Mesodermal cell (in vitro differentiated cells): ENCODE measurements at regions not wholly inside any gene's neighbourhood (a gene's known extent, or its start where the extent isn't known, plus 50 kb on each side); places are given as distances from the start of the nearest gene placed in this dataset.

ENCODE experiments used
- H3K27ac ChIP-seq: 2 replicates; pipeline ENCODE4 v1.7.0; 2013; ENCODE audit warnings: mild to moderate bottlenecking, low read depth, low read length, moderate library complexity; ENCODE audit not compliant: severe bottlenecking
- H3K36me3 ChIP-seq: 2 replicates; pipeline ENCODE4 v1.7.1; 2013; ENCODE audit warnings: mild to moderate bottlenecking, low read length, moderate library complexity; ENCODE audit not compliant: control insufficient read depth, insufficient read depth
- H3K4me1 ChIP-seq: one replicate; pipeline ENCODE4 v1.7.1; 2013; ENCODE audit warnings: mild to moderate bottlenecking, low read length; ENCODE audit not compliant: insufficient read depth, control insufficient read depth, poor library complexity, severe bottlenecking
- H3K4me3 ChIP-seq: 2 replicates; pipeline ENCODE4 v1.7.0; 2013; ENCODE audit warnings: low read length, control low read depth, mild to moderate bottlenecking; ENCODE audit not compliant: insufficient read depth, poor library complexity, severe bottlenecking; ENCODE audit errors: extremely low read depth
- H3K9me3 ChIP-seq: 2 replicates; pipeline ENCODE4 v1.7.1; 2013; ENCODE audit warnings: mild to moderate bottlenecking, low read length, moderate library complexity; ENCODE audit not compliant: control insufficient read depth
- WGBS, 2 experiments: methylation state at CpG; one replicate each; pipeline ENCODE4 v1.1.5; 2013; ENCODE audit warnings: missing lambda C conversion rate in 2 of 2; ENCODE audit not compliant: insufficient coverage in 2 of 2; 5-methylcytosine and 5-hydroxymethylcytosine counted together

- no peaks in the 10 kb centered on the region for H3K36me3 ChIP-seq
- no peaks in the 10 kb centered on the region for H3K9me3 ChIP-seq
- no peak overlapping the region for H3K27ac ChIP-seq
- no peaks in the 10 kb centered on the region for H3K4me1 ChIP-seq
- 60% methylated on average over 1 of the region's 4 CpGs; no CpG with 5 or more reads in 1 of the 2 experiments for WGBS, 2 experiments
- no peak overlapping the region for H3K4me3 ChIP-seq
Measured at GRCh38 chr10:111916011-111916410, 267.6 kb downstream of the GPAM start.

GRCh38 chr10:111921821-111922220, 261.7 kb downstream of the GPAM start:
- H3K27ac ChIP-seq: no peak overlapping the region
- no peak overlapping the region for H3K4me3 ChIP-seq
- H3K9me3 ChIP-seq: no peaks in the 10 kb centered on the region
- no CpG with 5 or more reads among the region's 2 CpGs for WGBS, 2 experiments
- H3K36me3 ChIP-seq: no peaks in the 10 kb centered on the region
- H3K4me1 ChIP-seq: no peaks in the 10 kb centered on the region

GRCh38 chr10:111923032-111923431, 260.5 kb downstream of the GPAM start:
- H3K27ac ChIP-seq: no peak overlapping the region
- no CpG with 5 or more reads among the region's 1 CpG for WGBS, 2 experiments
- no peaks in the 10 kb centered on the region for H3K4me1 ChIP-seq
- H3K4me3 ChIP-seq: no peak overlapping the region
- no peaks in the 10 kb centered on the region for H3K36me3 ChIP-seq
- H3K9me3 ChIP-seq: no peaks in the 10 kb centered on the region

- Histone ChIP-seq H3K4me3 (no peak overlapping the region), H3K27ac (no peak overlapping the region), H3K9me3 (no peaks in the 10 kb centered on the region), H3K4me1 (no peaks in the 10 kb centered on the region), H3K36me3 (no peaks in the 10 kb centered on the region)
- 82 to 83% methylated on average over 2 to 3 of the region's 6 CpGs for WGBS, 2 experiments
Measured at GRCh38 chr10:111926286-111926685, 257.3 kb downstream of the GPAM start.

GRCh38 chr10:111933937-111934336, 249.6 kb downstream of the GPAM start:
- Histone ChIP-seq H3K36me3 (no peaks in the 10 kb centered on the region), H3K4me1 (no peaks in the 10 kb centered on the region), H3K4me3 (no peak overlapping the region), H3K9me3 (no peaks in the 10 kb centered on the region), H3K27ac (no peak overlapping the region)
- 83 to 91% methylated on average over 1 to 3 of the region's 5 CpGs for WGBS, 2 experiments

GRCh38 chr10:111934931-111935330, 248.6 kb downstream of the GPAM start:
- H3K9me3 ChIP-seq: no peaks in the 10 kb centered on the region
- no peak overlapping the region for H3K27ac ChIP-seq
- no peaks in the 10 kb centered on the region for H3K36me3 ChIP-seq
- no CpG with 5 or more reads among the region's 1 CpG for WGBS, 2 experiments
- H3K4me3 ChIP-seq: no peak overlapping the region
- H3K4me1 ChIP-seq: no peaks in the 10 kb centered on the region

GRCh38 chr10:111936143-111936542, 247.4 kb downstream of the GPAM start:
- H3K9me3 ChIP-seq: no peaks in the 10 kb centered on the region
- 100% methylated on average over 1 of the region's 3 CpGs for WGBS, 2 experiments
- no peak overlapping the region for H3K4me3 ChIP-seq
- H3K27ac ChIP-seq: no peak overlapping the region
- H3K4me1 ChIP-seq: no peaks in the 10 kb centered on the region
- H3K36me3 ChIP-seq: no peaks in the 10 kb centered on the region

GRCh38 chr10:111944331-111944730, 239.2 kb downstream of the GPAM start:
- Histone ChIP-seq H3K4me1 (no peaks in the 10 kb centered on the region), H3K4me3 (no peak overlapping the region), H3K9me3 (no peaks in the 10 kb centered on the region), H3K36me3 (no peaks in the 10 kb centered on the region), H3K27ac (no peak overlapping the region)
- 82 to 85% methylated on average over 4 to 6 of the region's 6 CpGs for WGBS, 2 experiments

- H3K4me3 ChIP-seq: no peak overlapping the region
- WGBS, 2 experiments: 71 to 92% methylated on average over 1 of the region's 1 CpG
- H3K27ac ChIP-seq: no peak overlapping the region
- H3K9me3 ChIP-seq: no peaks in the 10 kb centered on the region
- H3K4me1 ChIP-seq: no peaks in the 10 kb centered on the region
- no peaks in the 10 kb centered on the region for H3K36me3 ChIP-seq
Measured at GRCh38 chr10:111953949-111954348, 229.6 kb downstream of the GPAM start.

GRCh38 chr10:111954386-111954785, 229.2 kb downstream of the GPAM start:
- no peaks in the 10 kb centered on the region for H3K9me3 ChIP-seq
- no peak overlapping the region for H3K27ac ChIP-seq
- no peaks in the 10 kb centered on the region for H3K36me3 ChIP-seq
- no peak overlapping the region for H3K4me3 ChIP-seq
- no peaks in the 10 kb centered on the region for H3K4me1 ChIP-seq
- WGBS, 2 experiments: 79 to 92% methylated on average over 2 to 3 of the region's 4 CpGs

GRCh38 chr10:111956841-111957240, 226.7 kb downstream of the GPAM start:
- H3K36me3 ChIP-seq: no peaks in the 10 kb centered on the region
- no peak overlapping the region for H3K27ac ChIP-seq
- no peaks in the 10 kb centered on the region for H3K4me1 ChIP-seq
- H3K4me3 ChIP-seq: no peak overlapping the region
- H3K9me3 ChIP-seq: no peaks in the 10 kb centered on the region
- WGBS, 2 experiments: 82 to 94% methylated on average over 3 to 6 of the region's 6 CpGs
